VCaP (cell line): ENCODE measurements at regions not wholly inside any gene's neighbourhood (a gene's known extent, or its start where the extent isn't known, plus 50 kb on each side); places are given as distances from the start of the nearest gene placed in this dataset.

Source experiments
- H3K27ac ChIP-seq: fragments of 450-650 bp; 2 replicates; pipeline ENCODE4 v1.5.1; 2017
- TF ChIP-seq, protein P1 (sequence below): fragments of 450-650 bp; conservative IDR thresholded peaks from 2 replicates; pipeline ENCODE4 v1.5.1; 2017; ENCODE audit warnings: mild to moderate bottlenecking, moderate library complexity

DNA sequence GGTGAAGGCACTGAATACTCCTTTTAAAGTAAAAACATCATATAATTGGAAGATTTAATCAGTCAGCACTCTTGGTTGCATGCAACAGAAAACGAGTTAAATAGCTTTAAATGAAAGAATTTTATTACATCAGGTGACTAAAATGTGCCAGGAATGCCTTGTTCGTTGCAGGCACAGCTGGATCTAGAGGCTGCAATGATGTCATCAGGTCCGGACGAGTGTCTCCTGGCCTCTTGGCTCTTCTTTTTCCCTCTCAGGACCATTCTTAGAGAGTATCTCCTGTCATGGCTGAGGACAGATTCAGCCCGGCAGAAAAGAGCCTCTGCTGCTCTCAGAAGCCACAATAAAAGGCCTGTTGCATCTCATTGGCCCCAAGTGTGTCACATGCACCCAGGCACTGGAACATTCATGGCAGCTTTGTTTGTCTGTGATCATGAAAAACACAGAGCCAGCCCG is 510.7 kb upstream of the SULF2 start:
- TF ChIP-seq, protein P1, sequence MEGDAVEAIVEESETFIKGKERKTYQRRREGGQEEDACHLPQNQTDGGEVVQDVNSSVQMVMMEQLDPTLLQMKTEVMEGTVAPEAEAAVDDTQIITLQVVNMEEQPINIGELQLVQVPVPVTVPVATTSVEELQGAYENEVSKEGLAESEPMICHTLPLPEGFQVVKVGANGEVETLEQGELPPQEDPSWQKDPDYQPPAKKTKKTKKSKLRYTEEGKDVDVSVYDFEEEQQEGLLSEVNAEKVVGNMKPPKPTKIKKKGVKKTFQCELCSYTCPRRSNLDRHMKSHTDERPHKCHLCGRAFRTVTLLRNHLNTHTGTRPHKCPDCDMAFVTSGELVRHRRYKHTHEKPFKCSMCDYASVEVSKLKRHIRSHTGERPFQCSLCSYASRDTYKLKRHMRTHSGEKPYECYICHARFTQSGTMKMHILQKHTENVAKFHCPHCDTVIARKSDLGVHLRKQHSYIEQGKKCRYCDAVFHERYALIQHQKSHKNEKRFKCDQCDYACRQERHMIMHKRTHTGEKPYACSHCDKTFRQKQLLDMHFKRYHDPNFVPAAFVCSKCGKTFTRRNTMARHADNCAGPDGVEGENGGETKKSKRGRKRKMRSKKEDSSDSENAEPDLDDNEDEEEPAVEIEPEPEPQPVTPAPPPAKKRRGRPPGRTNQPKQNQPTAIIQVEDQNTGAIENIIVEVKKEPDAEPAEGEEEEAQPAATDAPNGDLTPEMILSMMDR: 0 out of 2 replicates have a peak, but pooled peaks have one; percentile 4
- no peak overlapping the region for H3K27ac ChIP-seq

DNA sequence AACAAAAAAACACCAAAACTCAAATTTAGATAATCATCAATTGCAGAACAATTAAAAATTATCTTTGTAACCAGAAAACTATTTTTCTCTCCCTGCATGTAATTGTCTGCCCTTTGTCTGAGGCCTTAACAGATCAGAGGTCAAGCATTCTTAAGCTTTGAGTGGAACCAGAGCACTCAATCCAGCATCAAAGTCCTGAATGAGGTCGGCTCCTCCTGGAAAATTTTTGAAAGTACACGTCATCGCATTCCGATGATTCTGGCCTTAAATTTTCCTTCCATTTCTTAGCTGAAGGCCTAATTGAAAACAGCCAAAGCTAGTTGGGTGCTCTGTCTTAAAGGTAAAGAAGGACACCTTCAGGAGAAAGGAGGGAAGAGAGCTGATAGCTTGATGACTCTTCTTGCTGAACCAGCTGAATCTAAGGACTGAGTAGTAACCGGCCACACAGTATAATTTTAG is 510.2 kb upstream of the SULF2 start:
- H3K27ac ChIP-seq: no peak overlapping the region
- TF ChIP-seq, protein P1: peak; percentile 53; the same call in 1 of the 2 replicates

DNA sequence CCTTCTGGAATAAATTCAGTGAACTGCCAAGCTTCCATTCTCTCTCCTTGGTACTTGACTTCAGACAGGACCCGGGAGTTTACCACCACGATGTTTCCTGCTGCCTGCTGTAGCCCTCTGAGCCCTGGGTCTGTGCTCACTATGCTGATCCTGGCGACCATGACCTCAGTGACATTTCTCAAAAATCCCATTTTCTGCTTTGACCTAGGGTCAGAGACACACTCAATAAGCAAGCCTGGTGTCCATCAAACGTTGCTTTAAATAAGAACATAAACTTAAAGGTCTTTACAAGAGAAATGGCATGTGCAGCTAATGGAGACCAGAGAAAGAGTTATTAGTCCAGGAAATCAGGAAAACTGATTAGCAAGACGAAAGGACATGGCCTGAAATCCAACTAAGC is 509.7 kb upstream of the SULF2 start:
- TF ChIP-seq, protein P1: no peak
- no peak overlapping the region for H3K27ac ChIP-seq

DNA sequence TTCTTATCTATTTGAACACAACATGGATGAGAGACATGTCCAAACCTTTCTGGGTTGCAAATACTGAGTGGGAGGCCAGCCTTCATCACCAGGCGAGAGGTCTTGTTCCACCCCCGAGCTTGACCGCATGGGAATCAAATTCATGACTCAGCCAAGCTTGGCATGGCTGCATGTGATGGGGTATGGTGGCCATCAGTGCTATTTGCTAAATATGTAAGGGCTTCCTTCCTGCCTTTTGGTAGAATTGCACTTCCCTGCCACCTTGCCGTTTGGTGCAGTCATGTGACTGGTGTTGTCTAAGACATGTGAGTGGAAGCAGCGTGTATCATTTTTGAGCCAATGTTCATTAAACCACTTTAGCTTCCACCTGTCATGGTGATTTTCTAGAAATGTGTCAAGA is 508.9 kb upstream of the SULF2 start:
- TF ChIP-seq, protein P1: no peak
- H3K27ac ChIP-seq: no peak overlapping the region

DNA sequence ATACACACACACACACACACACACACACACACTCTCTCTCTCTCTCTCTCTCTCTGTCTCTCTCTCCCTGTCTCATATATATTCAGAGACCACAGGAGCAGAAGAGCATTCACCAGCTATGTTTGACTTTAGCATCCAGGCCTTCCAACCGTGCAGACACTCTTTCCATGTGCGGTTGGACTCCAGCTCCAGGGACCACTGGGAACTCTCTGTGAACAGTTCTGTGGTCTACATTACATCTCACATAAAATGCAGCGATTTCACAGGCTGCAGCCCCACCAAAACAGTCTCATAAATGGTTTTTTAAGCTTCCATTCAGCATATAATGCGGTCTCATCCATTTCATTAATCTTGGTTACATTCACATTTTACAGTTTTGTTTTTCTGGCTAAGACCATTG is 508.4 kb upstream of the SULF2 start:
- TF ChIP-seq, protein P1: no peak
- H3K27ac ChIP-seq: no peak overlapping the region

DNA sequence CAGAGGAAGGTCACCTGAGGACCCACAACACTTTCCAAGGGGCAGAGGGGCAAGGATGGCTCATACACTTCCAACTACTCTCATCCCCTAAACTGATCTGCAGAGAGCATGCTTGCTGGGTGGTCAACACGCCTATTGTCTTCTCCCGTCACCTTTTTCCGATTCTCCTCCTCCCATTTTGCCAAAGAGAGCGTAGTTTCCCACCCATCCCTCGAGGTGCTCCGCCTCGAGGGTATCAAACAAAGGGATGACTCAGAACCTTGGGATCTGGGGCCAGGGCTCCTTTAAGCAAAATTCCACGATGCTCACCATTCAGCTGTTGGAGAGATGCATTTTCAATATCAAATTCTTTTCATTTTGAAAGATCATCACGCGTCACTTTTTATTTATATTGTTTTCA is 507.5 kb upstream of the SULF2 start:
- TF ChIP-seq, protein P1: no peak
- no peak overlapping the region for H3K27ac ChIP-seq

DNA sequence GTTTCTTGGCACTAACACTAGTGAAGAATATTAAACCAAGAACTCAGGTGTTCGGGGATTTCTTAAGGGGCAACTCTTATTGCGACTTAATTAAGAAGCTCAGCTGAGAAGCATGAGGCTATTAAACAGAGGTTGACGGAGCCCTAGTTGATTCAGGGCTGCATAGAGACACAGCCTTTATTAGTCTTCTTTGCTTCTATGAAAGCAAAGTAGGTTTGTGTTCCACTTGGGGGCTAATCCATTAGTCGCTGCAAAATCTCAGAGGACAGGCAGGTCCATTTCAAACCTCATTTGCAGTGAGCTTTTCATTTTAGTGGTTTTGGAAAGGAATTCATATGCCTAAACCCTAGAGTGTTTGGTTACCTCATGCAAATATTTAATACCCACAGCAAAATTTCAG is 506.6 kb upstream of the SULF2 start:
- H3K27ac ChIP-seq: no peak overlapping the region
- TF ChIP-seq, protein P1: no peak
